ENCODE measurements at regions not wholly inside any gene's neighbourhood (a gene's known extent, or its start where the extent isn't known, plus 50 kb on each side); places are given as distances from the start of the nearest gene placed in this dataset.

- Histone ChIP-seq H3K27ac (ENCODE audit: insufficient read depth in 1 of 2, low read depth in 1 of 2, low read length in 2 of 2, poor library complexity in 1 of 2, severe bottlenecking in 2 of 2) (no peak overlapping the region), H3K4me3 (ENCODE audit: control insufficient read depth in 1 of 7, extremely low read depth in 1 of 7, insufficient read depth in 4 of 7, low read depth in 2 of 7, low read length in 6 of 7) (no peak overlapping the region), H3K4me1 (ENCODE audit: control extremely low read depth in 1 of 4, control insufficient read depth in 4 of 4, insufficient read depth in 4 of 4, low read length in 3 of 4) (peaks cover 8 to 19% (median 11%) of the 10 kb centered on the region in 4 experiments), H3K36me3 (ENCODE audit: control insufficient read depth in 4 of 4, insufficient read depth in 4 of 4, low read length in 3 of 4) (peaks cover 0 to 2% (median 0%) of the 10 kb centered on the region in 4 experiments), H3K27me3 (replicated peaks in 2 of 5; ENCODE audit: control insufficient read depth in 4 of 5, insufficient read depth in 5 of 5, low read length in 4 of 5) (no peaks in the 10 kb centered on the region), H3K9me3 (ENCODE audit: control extremely low read depth in 1 of 5, control insufficient read depth in 4 of 5, insufficient read depth in 2 of 5, low read depth in 1 of 5, low read length in 4 of 5) (no peaks in the 10 kb centered on the region)
- no peak for DNase-seq
- ChIA-PET POLR2A (no interaction called here), CTCF (interaction anchor here (1.0 to 1.4 kb wide), 2 partner anchors 22 to 345 kb away, joined by 3 to 4 read pairs; no protein-coding TSS in a partner anchor)
- WGBS (ENCODE audit: insufficient coverage), result 95% methylated on average over 2 of the region's 5 CpGs
Observed at GRCh38 chr6:143595251-143596036, 82.3 kb upstream of the PHACTR2 start.

DNA sequence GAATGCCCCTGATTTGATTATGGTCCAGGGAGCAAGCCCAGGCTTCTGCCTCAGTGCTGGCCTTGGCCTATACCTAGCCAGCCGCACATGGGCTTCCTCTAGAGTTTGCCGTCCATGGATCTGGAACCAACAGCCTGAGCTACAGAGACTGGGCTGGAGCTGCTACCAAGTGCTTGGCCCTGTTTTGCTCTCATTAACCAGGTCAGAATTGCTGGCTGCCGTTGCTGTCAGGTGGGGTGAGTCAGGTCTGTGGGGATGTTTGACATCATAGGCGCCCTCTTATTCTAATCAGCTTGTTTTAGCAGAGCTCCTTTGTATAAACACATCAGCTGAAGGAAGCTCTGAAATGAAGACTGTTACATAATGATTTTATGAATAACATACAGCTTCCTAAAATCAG is 83.1 kb upstream of the PHACTR2 start:
- Histone ChIP-seq H3K4me3 (ENCODE audit: control insufficient read depth in 1 of 7, extremely low read depth in 1 of 7, insufficient read depth in 4 of 7, low read depth in 2 of 7, low read length in 6 of 7) (no peak overlapping the region), H3K36me3 (ENCODE audit: control insufficient read depth in 4 of 4, insufficient read depth in 4 of 4, low read length in 3 of 4) (peaks cover 0 to 2% (median 0%) of the 10 kb centered on the region in 4 experiments), H3K27ac (ENCODE audit: insufficient read depth in 1 of 2, low read depth in 1 of 2, low read length in 2 of 2, poor library complexity in 1 of 2, severe bottlenecking in 2 of 2) (no peak overlapping the region), H3K9me3 (ENCODE audit: control extremely low read depth in 1 of 5, control insufficient read depth in 4 of 5, insufficient read depth in 2 of 5, low read depth in 1 of 5, low read length in 4 of 5) (no peaks in the 10 kb centered on the region), H3K27me3 (replicated peaks in 2 of 5; ENCODE audit: control insufficient read depth in 4 of 5, insufficient read depth in 5 of 5, low read length in 4 of 5) (no peaks in the 10 kb centered on the region), H3K4me1 (ENCODE audit: control extremely low read depth in 1 of 4, control insufficient read depth in 4 of 4, insufficient read depth in 4 of 4, low read length in 3 of 4) (peaks cover 8 to 19% (median 11%) of the 10 kb centered on the region in 4 experiments)
- 87% methylated on average over 3 of the region's 4 CpGs for WGBS (ENCODE audit: insufficient coverage)
- ChIA-PET POLR2A (no interaction called here), CTCF (interaction anchor here (1.0 to 1.4 kb wide), 2 partner anchors 21 to 346 kb away, joined by 3 to 4 read pairs; no protein-coding TSS in a partner anchor)
- DNase-seq, result no peak

GRCh38 chr6:143592335-143592734 is 80.8 kb upstream of the FUCA2 start:
- H3K27ac ChIP-seq (ENCODE audit: insufficient read depth in 1 of 2, low read depth in 1 of 2, low read length in 2 of 2, poor library complexity in 1 of 2, severe bottlenecking in 2 of 2), result no peak overlapping the region
- no peak overlapping the region for H3K4me3 ChIP-seq (ENCODE audit: control insufficient read depth in 1 of 7, extremely low read depth in 1 of 7, insufficient read depth in 4 of 7, low read depth in 2 of 7, low read length in 6 of 7)
- H3K4me1 ChIP-seq (ENCODE audit: control extremely low read depth in 1 of 4, control insufficient read depth in 4 of 4, insufficient read depth in 4 of 4, low read length in 3 of 4), result peaks cover 0 to 3% (median 0%) of the 10 kb centered on the region in 4 experiments
- H3K9me3 ChIP-seq (ENCODE audit: control extremely low read depth in 1 of 5, control insufficient read depth in 4 of 5, insufficient read depth in 2 of 5, low read depth in 1 of 5, low read length in 4 of 5), result no peaks in the 10 kb centered on the region
- DNase-seq, result no peak
- WGBS (ENCODE audit: insufficient coverage), result 95% methylated on average over 6 of the region's 6 CpGs
- H3K27me3 ChIP-seq (replicated peaks in 2 of 5; ENCODE audit: control insufficient read depth in 4 of 5, insufficient read depth in 5 of 5, low read length in 4 of 5), result no peaks in the 10 kb centered on the region
- peaks cover 0 to 2% (median 0%) of the 10 kb centered on the region in 4 experiments for H3K36me3 ChIP-seq (ENCODE audit: control insufficient read depth in 4 of 4, insufficient read depth in 4 of 4, low read length in 3 of 4)
- POLR2A ChIA-PET, result no interaction called here
- CTCF ChIA-PET, result interaction anchor here (0.7 to 1.3 kb wide), 3 partner anchors 16 to 321 kb away, joined by 3 to 4 read pairs (median 3); no protein-coding TSS in a partner anchor

- peaks cover 0 to 2% (median 0%) of the 10 kb centered on the region in 4 experiments for H3K36me3 ChIP-seq (ENCODE audit: control insufficient read depth in 4 of 4, insufficient read depth in 4 of 4, low read length in 3 of 4)
- H3K4me1 ChIP-seq (ENCODE audit: control extremely low read depth in 1 of 4, control insufficient read depth in 4 of 4, insufficient read depth in 4 of 4, low read length in 3 of 4), result no peaks in the 10 kb centered on the region
- CTCF ChIA-PET, result interaction anchor here (1.3 kb wide), 2 partner anchors 16 to 348 kb away, joined by 3 read pairs; no protein-coding TSS in a partner anchor
- DNase-seq, result no peak
- WGBS (ENCODE audit: insufficient coverage), result 100% methylated on average over 4 of the region's 4 CpGs
- no peak overlapping the region for H3K4me3 ChIP-seq (ENCODE audit: control insufficient read depth in 1 of 7, extremely low read depth in 1 of 7, insufficient read depth in 4 of 7, low read depth in 2 of 7, low read length in 6 of 7)
- no peak overlapping the region for H3K27ac ChIP-seq (ENCODE audit: insufficient read depth in 1 of 2, low read depth in 1 of 2, low read length in 2 of 2, poor library complexity in 1 of 2, severe bottlenecking in 2 of 2)
- H3K27me3 ChIP-seq (replicated peaks in 2 of 5; ENCODE audit: control insufficient read depth in 4 of 5, insufficient read depth in 5 of 5, low read length in 4 of 5), result no peaks in the 10 kb centered on the region
- POLR2A ChIA-PET, result no interaction called here
- H3K9me3 ChIP-seq (ENCODE audit: control extremely low read depth in 1 of 5, control insufficient read depth in 4 of 5, insufficient read depth in 2 of 5, low read depth in 1 of 5, low read length in 4 of 5), result no peaks in the 10 kb centered on the region
Observed at GRCh38 chr6:143591441-143591840, 79.9 kb upstream of the FUCA2 start.

DNA sequence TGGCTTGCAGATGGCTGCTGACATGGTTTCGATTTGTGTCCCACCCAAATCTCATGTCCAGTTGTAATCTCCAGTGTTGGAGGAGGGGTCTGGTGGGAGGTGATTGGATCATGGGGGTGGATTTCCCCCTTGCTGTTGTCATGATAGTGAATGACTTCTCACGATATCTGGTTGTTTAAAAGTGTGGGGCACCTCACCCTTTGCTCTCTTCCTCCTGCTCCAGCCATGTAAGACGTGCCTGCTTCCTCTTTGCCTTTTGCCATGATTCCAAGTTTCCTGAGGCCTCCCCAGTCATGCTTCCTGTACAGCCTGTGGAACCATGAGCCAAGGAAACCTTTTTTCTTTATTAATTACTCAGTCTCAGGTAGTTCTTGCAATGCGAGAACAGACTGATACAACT is 77.6 kb upstream of the FUCA2 start:
- no peaks in the 10 kb centered on the region for H3K9me3 ChIP-seq (ENCODE audit: control extremely low read depth in 1 of 5, control insufficient read depth in 4 of 5, insufficient read depth in 2 of 5, low read depth in 1 of 5, low read length in 4 of 5)
- WGBS (ENCODE audit: insufficient coverage), result 85% methylated on average over 4 of the region's 4 CpGs
- DNase-seq, result no peak

DNA sequence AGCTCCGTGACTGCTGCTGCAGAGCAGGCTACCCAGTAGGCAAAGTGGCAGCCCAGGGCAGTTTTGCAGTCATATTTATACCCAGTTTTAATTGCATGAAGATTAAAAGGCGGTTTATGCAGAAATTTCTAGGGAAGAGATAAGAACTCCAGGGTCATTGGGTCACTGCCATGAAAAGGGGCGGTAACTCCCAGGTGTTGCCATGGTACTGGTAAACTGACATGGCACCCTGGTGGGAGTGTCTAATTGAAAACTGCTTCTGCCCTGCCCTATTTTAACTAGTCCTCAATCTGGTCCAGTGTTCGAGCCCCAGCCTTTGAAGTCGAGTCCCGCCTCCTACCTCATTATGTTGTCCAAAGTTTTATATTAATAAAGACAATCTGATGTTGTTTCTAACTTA is 75.0 kb upstream of the FUCA2 start:
- no peak overlapping the region for H3K4me3 ChIP-seq (ENCODE audit: control insufficient read depth in 1 of 7, extremely low read depth in 1 of 7, insufficient read depth in 4 of 7, low read depth in 2 of 7, low read length in 6 of 7)
- no peaks in the 10 kb centered on the region for H3K9me3 ChIP-seq (ENCODE audit: control extremely low read depth in 1 of 5, control insufficient read depth in 4 of 5, insufficient read depth in 2 of 5, low read depth in 1 of 5, low read length in 4 of 5)
- peaks cover 0 to 2% (median 0%) of the 10 kb centered on the region in 4 experiments for H3K36me3 ChIP-seq (ENCODE audit: control insufficient read depth in 4 of 4, insufficient read depth in 4 of 4, low read length in 3 of 4)
- H3K27ac ChIP-seq (ENCODE audit: insufficient read depth in 1 of 2, low read depth in 1 of 2, low read length in 2 of 2, poor library complexity in 1 of 2, severe bottlenecking in 2 of 2), result no peak overlapping the region
- no peaks in the 10 kb centered on the region for H3K27me3 ChIP-seq (replicated peaks in 2 of 5; ENCODE audit: control insufficient read depth in 4 of 5, insufficient read depth in 5 of 5, low read length in 4 of 5)
- POLR2A ChIA-PET, result no interaction called here
- 100% methylated on average over 2 of the region's 6 CpGs for WGBS (ENCODE audit: insufficient coverage)
- H3K4me1 ChIP-seq (ENCODE audit: control extremely low read depth in 1 of 4, control insufficient read depth in 4 of 4, insufficient read depth in 4 of 4, low read length in 3 of 4), result no peaks in the 10 kb centered on the region
- CTCF ChIA-PET, result interaction anchor here (1.2 to 1.6 kb wide), 2 partner anchors 9 to 12 kb away, joined by 3 to 5 read pairs; no protein-coding TSS in a partner anchor
- no peak for DNase-seq

More for the DNA sequence above, 77.6 kb upstream of the FUCA2 start:
- H3K4me1 ChIP-seq (ENCODE audit: control extremely low read depth in 1 of 4, control insufficient read depth in 4 of 4, insufficient read depth in 4 of 4, low read length in 3 of 4), result no peaks in the 10 kb centered on the region
- H3K27ac ChIP-seq (ENCODE audit: insufficient read depth in 1 of 2, low read depth in 1 of 2, low read length in 2 of 2, poor library complexity in 1 of 2, severe bottlenecking in 2 of 2), result no peak overlapping the region
- no peaks in the 10 kb centered on the region for H3K27me3 ChIP-seq (replicated peaks in 2 of 5; ENCODE audit: control insufficient read depth in 4 of 5, insufficient read depth in 5 of 5, low read length in 4 of 5)
- H3K36me3 ChIP-seq (ENCODE audit: control insufficient read depth in 4 of 4, insufficient read depth in 4 of 4, low read length in 3 of 4), result peaks cover 0 to 2% (median 0%) of the 10 kb centered on the region in 4 experiments
- ChIA-PET CTCF (interaction anchor here (1.0 kb wide), 1 partner anchor 18 kb away, joined by 3 read pairs; no protein-coding TSS in a partner anchor), POLR2A (no interaction called here)
- H3K4me3 ChIP-seq (ENCODE audit: control insufficient read depth in 1 of 7, extremely low read depth in 1 of 7, insufficient read depth in 4 of 7, low read depth in 2 of 7, low read length in 6 of 7), result no peak overlapping the region

GRCh38 chr6:143585716-143586115 is 74.2 kb upstream of the FUCA2 start:
- WGBS (ENCODE audit: insufficient coverage), result 100% methylated on average over 1 of the region's 4 CpGs
- CTCF ChIA-PET, result interaction anchor here (1.0 to 1.6 kb wide), 3 partner anchors 8 to 19 kb away, joined by 3 to 5 read pairs (median 3); no protein-coding TSS in a partner anchor

More at GRCh38 chr6:143585716-143586115, 74.2 kb upstream of the FUCA2 start:
- Histone ChIP-seq H3K9me3 (ENCODE audit: control extremely low read depth in 1 of 5, control insufficient read depth in 4 of 5, insufficient read depth in 2 of 5, low read depth in 1 of 5, low read length in 4 of 5) (no peaks in the 10 kb centered on the region), H3K36me3 (ENCODE audit: control insufficient read depth in 4 of 4, insufficient read depth in 4 of 4, low read length in 3 of 4) (no peaks in the 10 kb centered on the region), H3K27me3 (replicated peaks in 2 of 5; ENCODE audit: control insufficient read depth in 4 of 5, insufficient read depth in 5 of 5, low read length in 4 of 5) (no peaks in the 10 kb centered on the region), H3K4me1 (ENCODE audit: control extremely low read depth in 1 of 4, control insufficient read depth in 4 of 4, insufficient read depth in 4 of 4, low read length in 3 of 4) (no peaks in the 10 kb centered on the region), H3K4me3 (ENCODE audit: control insufficient read depth in 1 of 7, extremely low read depth in 1 of 7, insufficient read depth in 4 of 7, low read depth in 2 of 7, low read length in 6 of 7) (no peak overlapping the region), H3K27ac (ENCODE audit: insufficient read depth in 1 of 2, low read depth in 1 of 2, low read length in 2 of 2, poor library complexity in 1 of 2, severe bottlenecking in 2 of 2) (no peak overlapping the region)
- DNase-seq, result no peak
- POLR2A ChIA-PET, result no interaction called here
